Liver (tissue), 8 donors: ENCODE measurements at regions not wholly inside any gene's neighbourhood (a gene's known extent, or its start where the extent isn't known, plus 50 kb on each side); places are given as distances from the start of the nearest gene placed in this dataset.

ENCODE experiments used
- DNase-seq: peaks from one replicate; pipeline ENCODE4 v3.0.0-alpha.2; 2017; ENCODE audit warnings: low spot score
- H3K27ac ChIP-seq, 2 donors: one replicate each; pipeline ENCODE4 v1.7.0; 2013; ENCODE audit warnings: inconsistent platforms in 2 of 2, low read length in 2 of 2, control low read depth in 1 of 2, low read depth in 1 of 2, mild to moderate bottlenecking in 1 of 2
- H3K27me3 ChIP-seq, 4 donors: one replicate each; pipeline versions ENCODE4 v1.6.1 to v1.7.0; 2013; ENCODE audit warnings: low read length in 3 of 4, inconsistent platforms in 1 of 4, mild to moderate bottlenecking in 1 of 4, moderate library complexity in 1 of 4; ENCODE audit not compliant: control insufficient read depth in 4 of 4, insufficient read depth in 4 of 4
- H3K36me3 ChIP-seq, 4 donors: one replicate each; pipeline versions ENCODE4 v1.6.1 to v1.7.0; 2013; ENCODE audit warnings: low read length in 3 of 4, mild to moderate bottlenecking in 3 of 4, low read depth in 1 of 4, moderate library complexity in 1 of 4; ENCODE audit not compliant: control insufficient read depth in 4 of 4, insufficient read depth in 3 of 4
- H3K4me1 ChIP-seq, 4 donors: one replicate each; pipeline versions ENCODE4 v1.6.1 to v1.7.0; 2013; ENCODE audit warnings: low read length in 3 of 4, mild to moderate bottlenecking in 3 of 4, moderate library complexity in 1 of 4; ENCODE audit not compliant: control insufficient read depth in 4 of 4, insufficient read depth in 4 of 4
- H3K4me3 ChIP-seq, 3 donors: one replicate each; pipeline versions ENCODE4 v1.6.1 to v1.7.0; 2013; ENCODE audit warnings: low read length in 3 of 3, control low read depth in 1 of 3, low read depth in 1 of 3, mild to moderate bottlenecking in 1 of 3
- H3K9ac ChIP-seq, 2 donors: one replicate each; pipeline ENCODE4 v1.7.0; 2013; ENCODE audit warnings: low read length in 2 of 2, mild to moderate bottlenecking in 2 of 2, moderate library complexity in 2 of 2, control low read depth in 1 of 2, low read depth in 1 of 2
- H3K9me3 ChIP-seq, 4 donors: one replicate each; pipeline versions ENCODE4 v1.6.1 to v1.7.0; 2013; ENCODE audit warnings: low read length in 3 of 4; ENCODE audit not compliant: control insufficient read depth in 4 of 4
- ATF3 ChIP-seq: IDR thresholded peaks from 2 replicates; pipeline ENCODE4 v1.6.1; 2016; ENCODE audit warnings: antibody characterized with exemption
- EGR1 ChIP-seq, 2 donors: IDR thresholded peaks; 2 replicates each; pipeline ENCODE4 v1.6.1; 2016 to 2018; ENCODE audit warnings: antibody characterized with exemption in 2 of 2, low read depth in 2 of 2
- FOXA1 ChIP-seq: IDR thresholded peaks from 2 replicates; pipeline ENCODE4 v1.6.1; 2016; ENCODE audit warnings: antibody characterized with exemption
- FOXA2 ChIP-seq: IDR thresholded peaks from 2 replicates; pipeline ENCODE4 v1.6.1; 2016; ENCODE audit warnings: antibody characterized with exemption
- GABPA ChIP-seq, 2 donors: IDR thresholded peaks in 1 of 2; conservative IDR thresholded peaks in 1 of 2; 2 replicates each; pipeline ENCODE4 v1.6.1; 2016; ENCODE audit warnings: antibody characterized with exemption in 2 of 2, mild to moderate bottlenecking in 1 of 2, moderate library complexity in 1 of 2
- HNF4G ChIP-seq: IDR thresholded peaks from 2 replicates; pipeline ENCODE4 v1.6.1; 2016; ENCODE audit warnings: antibody characterized with exemption
- MAX ChIP-seq: IDR thresholded peaks from 2 replicates; pipeline ENCODE4 v1.6.1; 2016; ENCODE audit warnings: antibody characterized with exemption
- NR2F2 ChIP-seq: IDR thresholded peaks from 2 replicates; pipeline ENCODE4 v1.6.1; 2016; ENCODE audit warnings: antibody characterized with exemption
- RAD21 ChIP-seq, 2 donors: IDR thresholded peaks; 2 replicates each; pipeline ENCODE4 v1.6.1; 2016; ENCODE audit warnings: antibody characterized with exemption in 2 of 2, mild to moderate bottlenecking in 2 of 2
- RXRA ChIP-seq, 2 donors: IDR thresholded peaks; 2 replicates each; pipeline ENCODE4 v1.6.1; 2017 to 2018; ENCODE audit warnings: antibody characterized with exemption in 2 of 2, mild to moderate bottlenecking in 1 of 2
- SP1 ChIP-seq: IDR thresholded peaks from 2 replicates; pipeline ENCODE4 v1.6.1; 2018; ENCODE audit warnings: antibody characterized with exemption, mild to moderate bottlenecking
- TAF1 ChIP-seq: conservative IDR thresholded peaks from 2 replicates; pipeline ENCODE4 v1.6.1; 2016; ENCODE audit warnings: antibody characterized with exemption, mild to moderate bottlenecking
- YY1 ChIP-seq: IDR thresholded peaks from 2 replicates; pipeline ENCODE4 v1.6.1; 2016; ENCODE audit warnings: antibody characterized with exemption, mild to moderate bottlenecking
- WGBS: extraction: QIAGEN DNeasy Blood & Tissue Kit; methylation state at CpG from one replicate; pipeline ENCODE4 v1.1.7; 2013; 5-methylcytosine and 5-hydroxymethylcytosine counted together
- TF ChIP-seq, protein P1 (sequence below): fragments of 150-350 bp; IDR thresholded peaks from 2 replicates; pipeline ENCODE4 v1.5.1; 2017; ENCODE audit warnings: improper control_type of control experiment, low read depth, low read length; ENCODE audit not compliant: missing input control
- TF ChIP-seq, protein P2 (sequence below): IDR thresholded peaks from 2 replicates; pipeline ENCODE4 v1.6.1; 2016; ENCODE audit warnings: antibody characterized with exemption, mild to moderate bottlenecking
- TF ChIP-seq, protein P3 (sequence below): IDR thresholded peaks from 2 replicates; pipeline ENCODE4 v1.6.1; 2016; ENCODE audit warnings: antibody characterized with exemption
- donor health status: healthy.
- donor health status: healthy.
- donor health status: healthy.
- donor health status: healthy.
- donor health status: healthy.

GRCh38 chr2:216974321-216975302, 114.7 kb upstream of the TNP1 start:
- no peaks in the 10 kb centered on the region for H3K36me3 ChIP-seq
- no peaks in the 10 kb centered on the region for H3K4me1 ChIP-seq
- TF ChIP-seq ATF3, result no peak
- peak; percentile 26 for TF ChIP-seq NR2F2
- TF ChIP-seq, protein P1, sequence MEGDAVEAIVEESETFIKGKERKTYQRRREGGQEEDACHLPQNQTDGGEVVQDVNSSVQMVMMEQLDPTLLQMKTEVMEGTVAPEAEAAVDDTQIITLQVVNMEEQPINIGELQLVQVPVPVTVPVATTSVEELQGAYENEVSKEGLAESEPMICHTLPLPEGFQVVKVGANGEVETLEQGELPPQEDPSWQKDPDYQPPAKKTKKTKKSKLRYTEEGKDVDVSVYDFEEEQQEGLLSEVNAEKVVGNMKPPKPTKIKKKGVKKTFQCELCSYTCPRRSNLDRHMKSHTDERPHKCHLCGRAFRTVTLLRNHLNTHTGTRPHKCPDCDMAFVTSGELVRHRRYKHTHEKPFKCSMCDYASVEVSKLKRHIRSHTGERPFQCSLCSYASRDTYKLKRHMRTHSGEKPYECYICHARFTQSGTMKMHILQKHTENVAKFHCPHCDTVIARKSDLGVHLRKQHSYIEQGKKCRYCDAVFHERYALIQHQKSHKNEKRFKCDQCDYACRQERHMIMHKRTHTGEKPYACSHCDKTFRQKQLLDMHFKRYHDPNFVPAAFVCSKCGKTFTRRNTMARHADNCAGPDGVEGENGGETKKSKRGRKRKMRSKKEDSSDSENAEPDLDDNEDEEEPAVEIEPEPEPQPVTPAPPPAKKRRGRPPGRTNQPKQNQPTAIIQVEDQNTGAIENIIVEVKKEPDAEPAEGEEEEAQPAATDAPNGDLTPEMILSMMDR, result no peak
- TF ChIP-seq HNF4G, result no peak
- peak overlapping the region in 1 of 2 donors; percentile 12 for H3K27ac ChIP-seq
- no peak overlapping the region for H3K9ac ChIP-seq
- no peak for DNase-seq
- 83% methylated on average over 12 of the region's 12 CpGs for WGBS
- H3K9me3 ChIP-seq, result no peaks in the 10 kb centered on the region
- no peak overlapping the region for H3K4me3 ChIP-seq
- H3K27me3 ChIP-seq, result no peaks in the 10 kb centered on the region

DNA sequence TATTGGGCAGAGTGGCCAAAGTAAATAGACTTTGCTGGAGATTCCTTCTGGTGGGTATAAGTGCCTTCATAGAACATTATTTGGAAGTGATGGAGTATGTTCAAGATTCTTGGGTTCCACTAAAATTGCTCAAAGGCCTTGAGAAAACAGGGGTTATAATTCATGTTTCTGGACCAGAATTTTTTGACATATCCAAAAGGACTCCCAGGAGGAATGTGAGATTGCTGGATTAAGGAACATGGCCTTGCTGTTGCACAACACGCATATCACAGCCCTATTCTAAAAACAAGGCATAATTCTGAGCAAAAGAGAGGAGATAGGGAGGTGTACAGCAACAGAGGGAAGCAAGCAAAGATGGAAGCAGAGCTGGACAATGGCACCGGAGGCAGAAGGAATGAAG, 111.7 kb upstream of the TNP1 start:
- DNase-seq, result no peak
- Histone ChIP-seq H3K9me3 (no peaks in the 10 kb centered on the region), H3K36me3 (no peaks in the 10 kb centered on the region), H3K27me3 (no peaks in the 10 kb centered on the region), H3K4me3 (no peak overlapping the region), H3K9ac (no peak overlapping the region), H3K27ac (no peak overlapping the region), H3K4me1 (no peaks in the 10 kb centered on the region)
- TF ChIP-seq RXRA (IDR thresholded peaks at IDR 0.05) (no peak), TAF1 (no peak), FOXA1 (no peak), RAD21 (IDR thresholded peaks at IDR 0.05) (no peak), GABPA (IDR thresholded peaks at IDR 0.05 in 1 of 2, conservative IDR thresholded peaks at IDR 0.05 in 1 of 2) (no peak), NR2F2 (peak; percentile 31)
- 95% methylated on average over 2 of the region's 2 CpGs for WGBS

DNA sequence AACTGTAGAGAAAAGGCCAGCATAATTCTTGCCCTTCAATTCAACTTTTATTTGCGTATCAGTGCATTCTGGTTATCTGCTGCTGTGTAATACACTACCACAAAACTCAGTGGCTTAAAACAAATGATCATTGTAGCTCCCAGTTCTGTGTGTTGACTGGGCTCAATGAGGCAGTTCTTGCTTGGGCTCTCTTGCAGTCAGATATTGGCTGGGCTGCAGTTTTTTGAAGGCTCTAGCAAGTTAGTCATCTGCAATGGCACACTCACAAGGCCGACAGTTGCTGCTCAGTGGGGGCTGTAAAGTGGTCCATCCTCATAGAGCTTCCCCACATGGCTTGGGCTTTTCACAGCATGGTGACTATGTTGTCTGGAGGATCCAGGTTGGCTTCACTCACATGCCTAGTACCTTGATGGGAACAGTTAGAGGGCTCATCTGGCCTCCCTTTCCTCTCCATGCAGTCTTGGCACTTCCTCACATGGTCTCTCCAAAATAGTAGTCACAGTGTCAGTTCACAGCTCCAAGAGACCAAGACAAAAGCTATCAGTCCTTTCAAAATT, 110.6 kb upstream of the TNP1 start:
- no peak for DNase-seq
- H3K9me3 ChIP-seq, result no peaks in the 10 kb centered on the region
- no peak overlapping the region for H3K27ac ChIP-seq
- 89% methylated on average over 2 of the region's 2 CpGs for WGBS
- no peak overlapping the region for H3K4me3 ChIP-seq
- H3K9ac ChIP-seq, result no peak overlapping the region
- H3K4me1 ChIP-seq, result no peaks in the 10 kb centered on the region
- H3K27me3 ChIP-seq, result no peaks in the 10 kb centered on the region
- H3K36me3 ChIP-seq, result no peaks in the 10 kb centered on the region
- TF ChIP-seq FOXA2 (no peak), NR2F2 (no peak), GABPA (IDR thresholded peaks at IDR 0.05 in 1 of 2, conservative IDR thresholded peaks at IDR 0.05 in 1 of 2) (no peak), ATF3 (no peak), YY1 (no peak), MAX (no peak), EGR1 (IDR thresholded peaks at IDR 0.05; ENCODE audit: low read depth in 2 of 2) (no peak), SP1 (no peak)
- TF ChIP-seq, protein P2, sequence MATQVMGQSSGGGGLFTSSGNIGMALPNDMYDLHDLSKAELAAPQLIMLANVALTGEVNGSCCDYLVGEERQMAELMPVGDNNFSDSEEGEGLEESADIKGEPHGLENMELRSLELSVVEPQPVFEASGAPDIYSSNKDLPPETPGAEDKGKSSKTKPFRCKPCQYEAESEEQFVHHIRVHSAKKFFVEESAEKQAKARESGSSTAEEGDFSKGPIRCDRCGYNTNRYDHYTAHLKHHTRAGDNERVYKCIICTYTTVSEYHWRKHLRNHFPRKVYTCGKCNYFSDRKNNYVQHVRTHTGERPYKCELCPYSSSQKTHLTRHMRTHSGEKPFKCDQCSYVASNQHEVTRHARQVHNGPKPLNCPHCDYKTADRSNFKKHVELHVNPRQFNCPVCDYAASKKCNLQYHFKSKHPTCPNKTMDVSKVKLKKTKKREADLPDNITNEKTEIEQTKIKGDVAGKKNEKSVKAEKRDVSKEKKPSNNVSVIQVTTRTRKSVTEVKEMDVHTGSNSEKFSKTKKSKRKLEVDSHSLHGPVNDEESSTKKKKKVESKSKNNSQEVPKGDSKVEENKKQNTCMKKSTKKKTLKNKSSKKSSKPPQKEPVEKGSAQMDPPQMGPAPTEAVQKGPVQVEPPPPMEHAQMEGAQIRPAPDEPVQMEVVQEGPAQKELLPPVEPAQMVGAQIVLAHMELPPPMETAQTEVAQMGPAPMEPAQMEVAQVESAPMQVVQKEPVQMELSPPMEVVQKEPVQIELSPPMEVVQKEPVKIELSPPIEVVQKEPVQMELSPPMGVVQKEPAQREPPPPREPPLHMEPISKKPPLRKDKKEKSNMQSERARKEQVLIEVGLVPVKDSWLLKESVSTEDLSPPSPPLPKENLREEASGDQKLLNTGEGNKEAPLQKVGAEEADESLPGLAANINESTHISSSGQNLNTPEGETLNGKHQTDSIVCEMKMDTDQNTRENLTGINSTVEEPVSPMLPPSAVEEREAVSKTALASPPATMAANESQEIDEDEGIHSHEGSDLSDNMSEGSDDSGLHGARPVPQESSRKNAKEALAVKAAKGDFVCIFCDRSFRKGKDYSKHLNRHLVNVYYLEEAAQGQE, result no peak
- TF ChIP-seq, protein P3, sequence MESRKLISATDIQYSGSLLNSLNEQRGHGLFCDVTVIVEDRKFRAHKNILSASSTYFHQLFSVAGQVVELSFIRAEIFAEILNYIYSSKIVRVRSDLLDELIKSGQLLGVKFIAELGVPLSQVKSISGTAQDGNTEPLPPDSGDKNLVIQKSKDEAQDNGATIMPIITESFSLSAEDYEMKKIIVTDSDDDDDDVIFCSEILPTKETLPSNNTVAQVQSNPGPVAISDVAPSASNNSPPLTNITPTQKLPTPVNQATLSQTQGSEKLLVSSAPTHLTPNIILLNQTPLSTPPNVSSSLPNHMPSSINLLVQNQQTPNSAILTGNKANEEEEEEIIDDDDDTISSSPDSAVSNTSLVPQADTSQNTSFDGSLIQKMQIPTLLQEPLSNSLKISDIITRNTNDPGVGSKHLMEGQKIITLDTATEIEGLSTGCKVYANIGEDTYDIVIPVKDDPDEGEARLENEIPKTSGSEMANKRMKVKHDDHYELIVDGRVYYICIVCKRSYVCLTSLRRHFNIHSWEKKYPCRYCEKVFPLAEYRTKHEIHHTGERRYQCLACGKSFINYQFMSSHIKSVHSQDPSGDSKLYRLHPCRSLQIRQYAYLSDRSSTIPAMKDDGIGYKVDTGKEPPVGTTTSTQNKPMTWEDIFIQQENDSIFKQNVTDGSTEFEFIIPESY, result no peak
